ENCODE measurements at regions not wholly inside any gene's neighbourhood (a gene's known extent, or its start where the extent isn't known, plus 50 kb on each side); places are given as distances from the start of the nearest gene placed in this dataset.

DNA sequence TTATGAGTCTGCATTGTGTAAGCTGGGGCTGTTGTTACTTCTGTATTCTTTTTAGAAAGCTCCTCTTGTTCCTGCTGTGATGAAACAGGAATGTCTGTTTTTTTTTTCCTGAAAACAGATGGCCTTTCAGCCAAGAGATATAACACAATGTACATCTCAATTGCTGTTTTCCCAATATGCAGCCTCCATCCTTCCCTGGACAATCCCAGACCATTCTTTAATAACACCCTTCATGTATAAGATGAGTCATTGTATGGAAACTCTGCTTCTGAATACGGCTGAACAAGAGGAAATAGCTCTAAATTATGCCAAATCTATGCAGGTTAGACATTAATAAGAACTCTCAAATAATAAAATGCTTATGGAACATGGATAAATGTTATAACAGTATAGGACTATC, 60.2 kb upstream of the LRRC4C start:
- Histone ChIP-seq H3K36me3 (ENCODE audit: insufficient read depth, low read length) (no peaks in the 10 kb centered on the region), H3K4me3 (ENCODE audit: low read length in 2 of 2) (no peak overlapping the region), H3K9me3 (ENCODE audit: control insufficient read depth in 1 of 2, low read length in 2 of 2) (no peaks in the 10 kb centered on the region), H3K27ac (ENCODE audit: low read depth, low read length) (no peak overlapping the region), H3K4me1 (ENCODE audit: insufficient read depth, low read length) (no peaks in the 10 kb centered on the region), H3K27me3 (ENCODE audit: insufficient read depth, low read length) (no peaks in the 10 kb centered on the region)
- ChIA-PET CTCF (ENCODE audit: partially characterized antibody) (no interaction called here), POLR2A (ENCODE audit: partially characterized antibody) (no interaction called here)
- DNase-seq = no peak
- H3K27ac Mint-ChIP-seq = no peak overlapping the region
- peaks cover 0 to 17% (median 9%) of the 10 kb centered on the region in 8 donors for H3K9me3 Mint-ChIP-seq
- H3K4me1 Mint-ChIP-seq = no peaks in the 10 kb centered on the region
- intact Hi-C loops (cut with micrococcal nuclease) = no loop called here
- no peaks in the 10 kb centered on the region for H3K36me3 Mint-ChIP-seq
- no peak overlapping the region for H3K4me3 Mint-ChIP-seq
- H3K27me3 Mint-ChIP-seq = no peaks in the 10 kb centered on the region

DNA sequence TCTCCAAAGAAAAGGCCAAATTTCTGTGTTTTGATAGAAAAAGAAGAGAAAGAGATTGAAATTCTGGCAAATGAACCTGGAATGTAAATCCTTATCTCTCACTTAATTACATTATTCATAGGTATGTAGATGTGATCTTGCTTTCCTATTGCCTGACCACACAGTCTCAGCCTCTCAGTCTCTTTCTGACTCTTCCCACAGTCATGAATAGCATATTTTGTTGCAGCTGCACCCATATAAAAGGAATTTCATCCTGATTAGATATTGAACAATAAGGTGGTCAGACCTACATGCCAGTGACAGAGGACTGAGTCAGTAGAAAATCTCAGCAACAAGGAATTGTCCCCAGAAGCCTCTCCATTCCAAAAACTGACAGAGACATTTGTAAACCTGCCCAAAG, 62.9 kb upstream of the LRRC4C start:
- CTCF ChIA-PET (ENCODE audit: partially characterized antibody) = no interaction called here

DNA sequence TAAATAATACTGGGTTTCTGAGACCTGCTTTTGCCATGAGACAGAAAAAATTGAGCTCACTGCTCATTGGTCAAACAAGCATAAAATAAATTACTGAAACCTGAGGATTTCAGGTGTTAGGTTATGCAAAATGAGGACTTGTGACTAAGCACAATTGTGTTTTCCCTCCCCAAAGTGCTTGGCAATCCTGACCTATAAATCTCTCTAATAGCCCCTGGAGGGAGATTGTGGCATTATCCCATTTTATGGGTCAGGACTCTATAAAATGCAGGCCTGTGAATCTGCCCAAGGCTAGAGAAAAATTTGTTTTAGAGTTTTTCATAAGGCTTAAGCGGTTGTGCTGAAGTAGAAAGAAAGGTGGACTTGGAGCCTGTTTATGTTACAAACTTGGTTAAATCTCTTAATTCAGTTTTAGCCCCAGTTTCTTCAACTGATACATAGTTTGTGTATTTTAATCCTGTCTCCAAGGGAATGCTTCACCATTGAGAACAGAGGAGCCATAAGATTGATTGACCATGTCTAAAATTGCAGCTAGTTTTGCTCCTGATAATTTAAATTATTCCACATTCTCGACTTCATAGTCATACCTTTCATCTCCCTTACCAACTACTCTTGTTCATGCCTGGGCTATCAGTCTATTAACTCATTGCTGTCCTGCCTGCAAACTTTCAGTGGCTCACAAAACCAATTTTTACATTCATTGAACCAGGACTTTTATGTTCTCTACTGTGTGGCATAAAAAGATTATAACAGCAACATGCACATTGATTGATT, 63.6 kb upstream of the LRRC4C start:
- ChIA-PET CTCF (ENCODE audit: partially characterized antibody) (no interaction called here), POLR2A (ENCODE audit: partially characterized antibody) (no interaction called here)
- no peaks in the 10 kb centered on the region for H3K27me3 Mint-ChIP-seq
- H3K9me3 Mint-ChIP-seq = peaks cover 0 to 17% (median 5%) of the 10 kb centered on the region in 8 donors
- no peak overlapping the region for H3K27ac ChIP-seq (ENCODE audit: low read depth, low read length)
- DNase-seq = no peak
- H3K27me3 ChIP-seq (ENCODE audit: insufficient read depth, low read length) = no peaks in the 10 kb centered on the region
- no peak overlapping the region for H3K4me3 ChIP-seq (ENCODE audit: low read length in 2 of 2)
- no peaks in the 10 kb centered on the region for H3K4me1 Mint-ChIP-seq
- intact Hi-C loops (cut with micrococcal nuclease) = no loop called here
- no peaks in the 10 kb centered on the region for H3K36me3 ChIP-seq (ENCODE audit: insufficient read depth, low read length)
- H3K36me3 Mint-ChIP-seq = no peaks in the 10 kb centered on the region
- no peak overlapping the region for H3K4me3 Mint-ChIP-seq
- H3K4me1 ChIP-seq (ENCODE audit: insufficient read depth, low read length) = no peaks in the 10 kb centered on the region
- H3K9me3 ChIP-seq (ENCODE audit: control insufficient read depth in 1 of 2, low read length in 2 of 2) = no peaks in the 10 kb centered on the region
- H3K27ac Mint-ChIP-seq = no peak overlapping the region

More for the DNA sequence above, 62.9 kb upstream of the LRRC4C start:
- no peak overlapping the region for H3K4me3 ChIP-seq (ENCODE audit: low read length in 2 of 2)
- no peak overlapping the region for H3K27ac ChIP-seq (ENCODE audit: low read depth, low read length)
- Mint-ChIP-seq H3K36me3 (no peaks in the 10 kb centered on the region), H3K27me3 (no peaks in the 10 kb centered on the region), H3K4me1 (no peaks in the 10 kb centered on the region), H3K4me3 (no peak overlapping the region), H3K27ac (no peak overlapping the region), H3K9me3 (peaks cover 0 to 17% (median 6%) of the 10 kb centered on the region in 8 donors)
- H3K36me3 ChIP-seq (ENCODE audit: insufficient read depth, low read length) = no peaks in the 10 kb centered on the region
- intact Hi-C loops (cut with micrococcal nuclease) = no loop called here
- POLR2A ChIA-PET (ENCODE audit: partially characterized antibody) = no interaction called here
- H3K27me3 ChIP-seq (ENCODE audit: insufficient read depth, low read length) = no peaks in the 10 kb centered on the region
- no peaks in the 10 kb centered on the region for H3K9me3 ChIP-seq (ENCODE audit: control insufficient read depth in 1 of 2, low read length in 2 of 2)
- no peaks in the 10 kb centered on the region for H3K4me1 ChIP-seq (ENCODE audit: insufficient read depth, low read length)
- no peak for DNase-seq

DNA sequence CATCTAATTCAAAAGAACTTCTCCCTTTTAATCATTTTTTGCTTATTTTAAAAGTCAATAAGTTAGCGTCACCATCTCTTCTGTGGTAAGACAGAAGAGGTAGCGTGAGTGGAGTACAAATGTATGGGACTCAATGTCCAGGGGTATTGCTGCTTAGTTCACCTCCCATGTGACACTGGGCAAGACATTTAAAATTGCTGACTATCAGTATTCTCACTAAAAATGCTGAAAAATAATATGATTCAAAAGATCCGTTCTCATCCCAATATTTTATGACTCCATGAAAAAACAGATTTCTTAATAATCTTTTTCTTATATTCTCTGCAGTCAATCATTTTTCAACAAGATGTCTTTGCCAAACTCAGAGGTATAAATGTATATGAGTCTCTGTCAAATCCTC, 68.1 kb upstream of the LRRC4C start:
- H3K36me3 ChIP-seq (ENCODE audit: insufficient read depth, low read length) = no peaks in the 10 kb centered on the region
- H3K27ac ChIP-seq (ENCODE audit: low read depth, low read length) = no peak overlapping the region
- H3K27me3 ChIP-seq (ENCODE audit: insufficient read depth, low read length) = no peaks in the 10 kb centered on the region
- intact Hi-C loops (cut with micrococcal nuclease) = no loop called here
- CTCF ChIA-PET (ENCODE audit: partially characterized antibody) = no interaction called here
- H3K4me3 Mint-ChIP-seq = no peak overlapping the region
- no peak overlapping the region for H3K27ac Mint-ChIP-seq
- no peaks in the 10 kb centered on the region for H3K9me3 ChIP-seq (ENCODE audit: control insufficient read depth in 1 of 2, low read length in 2 of 2)
- no peaks in the 10 kb centered on the region for H3K4me1 ChIP-seq (ENCODE audit: insufficient read depth, low read length)
- POLR2A ChIA-PET (ENCODE audit: partially characterized antibody) = no interaction called here
- H3K27me3 Mint-ChIP-seq = no peaks in the 10 kb centered on the region
- no peaks in the 10 kb centered on the region for H3K36me3 Mint-ChIP-seq
- H3K4me3 ChIP-seq (ENCODE audit: low read length in 2 of 2) = no peak overlapping the region
- peaks cover 0 to 15% (median 10%) of the 10 kb centered on the region in 8 donors for H3K9me3 Mint-ChIP-seq
- H3K4me1 Mint-ChIP-seq = no peaks in the 10 kb centered on the region
- no peak for DNase-seq

DNA sequence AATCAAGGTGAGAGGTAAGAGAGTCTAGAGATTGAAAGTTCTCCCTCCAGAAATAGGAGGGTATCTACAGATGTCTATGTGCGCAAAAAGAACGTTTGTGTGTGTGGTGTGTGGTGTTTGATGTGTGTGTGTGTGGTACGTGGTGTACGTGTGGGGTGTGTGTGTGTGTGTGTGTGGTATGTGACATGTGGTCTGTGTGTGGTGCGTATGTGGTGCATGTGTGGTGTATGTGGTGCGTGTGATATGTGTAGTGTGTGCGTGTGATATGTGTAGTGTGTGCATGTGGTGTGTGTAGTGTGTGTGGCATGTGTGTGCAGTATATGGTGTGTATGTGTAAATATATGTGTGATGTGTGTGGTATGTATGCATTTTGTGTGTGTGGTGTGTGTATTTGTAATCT, 73.0 kb upstream of the LRRC4C start:
- peaks cover 0 to 19% (median 8%) of the 10 kb centered on the region in 8 donors for H3K9me3 Mint-ChIP-seq
- no peaks in the 10 kb centered on the region for H3K4me1 ChIP-seq (ENCODE audit: insufficient read depth, low read length)
- H3K36me3 Mint-ChIP-seq = no peaks in the 10 kb centered on the region
- no peaks in the 10 kb centered on the region for H3K4me1 Mint-ChIP-seq
- no peaks in the 10 kb centered on the region for H3K36me3 ChIP-seq (ENCODE audit: insufficient read depth, low read length)
- H3K4me3 ChIP-seq (ENCODE audit: low read length in 2 of 2) = no peak overlapping the region
- no peaks in the 10 kb centered on the region for H3K27me3 Mint-ChIP-seq
- intact Hi-C loops (cut with micrococcal nuclease) = no loop called here
- ChIA-PET CTCF (ENCODE audit: partially characterized antibody) (no interaction called here), POLR2A (ENCODE audit: partially characterized antibody) (no interaction called here)
- H3K4me3 Mint-ChIP-seq = no peak overlapping the region
- H3K9me3 ChIP-seq (ENCODE audit: control insufficient read depth in 1 of 2, low read length in 2 of 2) = no peaks in the 10 kb centered on the region
- no peak overlapping the region for H3K27ac Mint-ChIP-seq
- no peaks in the 10 kb centered on the region for H3K27me3 ChIP-seq (ENCODE audit: insufficient read depth, low read length)
- no peak for DNase-seq
- H3K27ac ChIP-seq (ENCODE audit: low read depth, low read length) = no peak overlapping the region

DNA sequence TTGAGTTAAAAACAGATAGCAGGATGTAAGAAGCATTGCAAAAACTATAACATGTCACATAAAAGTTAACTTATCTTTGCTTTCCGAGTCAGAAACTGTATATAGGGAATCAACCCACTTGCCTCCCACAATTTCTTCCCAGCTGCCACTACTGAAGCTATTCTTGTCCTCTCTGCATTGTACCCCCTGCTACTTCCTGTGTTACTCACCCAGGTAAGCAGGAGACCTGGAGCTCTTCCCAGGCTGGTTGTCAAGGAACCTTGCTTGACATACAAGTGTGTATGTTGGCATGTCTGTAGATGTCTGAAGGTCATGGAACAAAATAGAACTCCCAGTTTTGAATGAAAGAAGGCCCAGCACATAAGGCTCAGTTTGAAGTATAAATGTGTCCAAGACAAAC, 74.3 kb upstream of the LRRC4C start:
- H3K27me3 ChIP-seq (ENCODE audit: insufficient read depth, low read length) = no peaks in the 10 kb centered on the region

DNA sequence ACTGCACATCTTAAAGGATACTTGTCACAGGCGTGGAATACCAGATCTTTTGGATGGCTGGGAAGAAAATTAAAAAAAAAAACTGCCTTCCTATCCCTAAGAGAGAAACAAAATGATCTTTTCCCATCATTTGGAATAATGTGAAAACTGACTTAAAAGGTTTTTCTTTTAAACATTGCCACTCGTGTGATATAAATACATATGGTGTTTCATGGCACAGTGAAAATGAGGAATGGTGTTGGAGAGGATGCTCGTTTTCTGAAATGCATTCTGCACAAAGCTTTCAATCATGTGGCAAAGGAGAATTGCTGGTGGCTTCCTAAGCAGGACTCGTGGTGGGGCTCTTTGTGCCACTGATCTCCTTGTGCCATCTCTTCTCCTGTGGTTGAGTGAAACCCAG, 74.9 kb upstream of the LRRC4C start:
- Mint-ChIP-seq H3K27ac (no peak overlapping the region), H3K27me3 (no peaks in the 10 kb centered on the region), H3K4me3 (no peak overlapping the region), H3K9me3 (peaks cover 0 to 19% (median 11%) of the 10 kb centered on the region in 8 donors), H3K36me3 (no peaks in the 10 kb centered on the region), H3K4me1 (no peaks in the 10 kb centered on the region)
- DNase-seq = no peak
- Histone ChIP-seq H3K4me1 (ENCODE audit: insufficient read depth, low read length) (no peaks in the 10 kb centered on the region), H3K27me3 (ENCODE audit: insufficient read depth, low read length) (no peaks in the 10 kb centered on the region), H3K36me3 (ENCODE audit: insufficient read depth, low read length) (no peaks in the 10 kb centered on the region), H3K27ac (ENCODE audit: low read depth, low read length) (no peak overlapping the region), H3K4me3 (ENCODE audit: low read length in 2 of 2) (no peak overlapping the region), H3K9me3 (ENCODE audit: control insufficient read depth in 1 of 2, low read length in 2 of 2) (no peaks in the 10 kb centered on the region)
- ChIA-PET POLR2A (ENCODE audit: partially characterized antibody) (no interaction called here), CTCF (ENCODE audit: partially characterized antibody) (no interaction called here)
- intact Hi-C loops (cut with micrococcal nuclease) = no loop called here

More for the DNA sequence above, 74.3 kb upstream of the LRRC4C start:
- no peaks in the 10 kb centered on the region for H3K36me3 ChIP-seq (ENCODE audit: insufficient read depth, low read length)
- no peaks in the 10 kb centered on the region for H3K4me1 Mint-ChIP-seq
- intact Hi-C loops (cut with micrococcal nuclease) = no loop called here
- H3K27ac ChIP-seq (ENCODE audit: low read depth, low read length) = no peak overlapping the region
- H3K36me3 Mint-ChIP-seq = no peaks in the 10 kb centered on the region
- no peaks in the 10 kb centered on the region for H3K27me3 Mint-ChIP-seq
- H3K27ac Mint-ChIP-seq = no peak overlapping the region
- no peak overlapping the region for H3K4me3 ChIP-seq (ENCODE audit: low read length in 2 of 2)
- no peaks in the 10 kb centered on the region for H3K4me1 ChIP-seq (ENCODE audit: insufficient read depth, low read length)
- H3K9me3 ChIP-seq (ENCODE audit: control insufficient read depth in 1 of 2, low read length in 2 of 2) = no peaks in the 10 kb centered on the region
- no peak for DNase-seq
- peaks cover 0 to 20% (median 12%) of the 10 kb centered on the region in 8 donors for H3K9me3 Mint-ChIP-seq
- no peak overlapping the region for H3K4me3 Mint-ChIP-seq
- POLR2A ChIA-PET (ENCODE audit: partially characterized antibody) = no interaction called here
- CTCF ChIA-PET (ENCODE audit: partially characterized antibody) = no interaction called here

DNA sequence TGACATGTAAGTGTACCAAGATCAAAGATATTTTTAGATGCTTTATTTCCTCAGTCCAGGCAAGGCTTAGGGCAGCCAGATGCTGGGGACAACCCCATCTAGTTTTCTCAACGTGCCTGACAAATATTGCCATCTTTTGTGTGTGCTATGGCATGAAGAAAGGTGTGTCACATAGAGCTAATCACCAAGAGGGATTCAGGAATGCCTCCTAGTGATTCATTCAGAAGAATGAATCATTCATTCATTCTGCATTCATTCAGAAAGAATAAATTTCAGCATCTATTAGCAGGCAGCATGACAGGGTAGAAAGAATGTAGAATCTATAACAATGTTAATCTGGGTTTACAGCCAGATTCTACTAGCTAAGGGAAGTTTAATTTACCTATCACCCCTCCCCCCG, 75.4 kb upstream of the LRRC4C start:
- no peak overlapping the region for H3K4me3 Mint-ChIP-seq
- intact Hi-C loops (cut with micrococcal nuclease) = no loop called here
- Histone ChIP-seq H3K27me3 (ENCODE audit: insufficient read depth, low read length) (no peaks in the 10 kb centered on the region), H3K27ac (ENCODE audit: low read depth, low read length) (no peak overlapping the region), H3K4me1 (ENCODE audit: insufficient read depth, low read length) (no peaks in the 10 kb centered on the region), H3K9me3 (ENCODE audit: control insufficient read depth in 1 of 2, low read length in 2 of 2) (no peaks in the 10 kb centered on the region), H3K36me3 (ENCODE audit: insufficient read depth, low read length) (no peaks in the 10 kb centered on the region), H3K4me3 (ENCODE audit: low read length in 2 of 2) (no peak overlapping the region)
- H3K9me3 Mint-ChIP-seq = peaks cover 0 to 17% (median 10%) of the 10 kb centered on the region in 8 donors
- DNase-seq = no peak
- no peak overlapping the region for H3K27ac Mint-ChIP-seq
- no peaks in the 10 kb centered on the region for H3K4me1 Mint-ChIP-seq
- H3K36me3 Mint-ChIP-seq = no peaks in the 10 kb centered on the region
- ChIA-PET CTCF (ENCODE audit: partially characterized antibody) (no interaction called here), POLR2A (ENCODE audit: partially characterized antibody) (no interaction called here)
- no peaks in the 10 kb centered on the region for H3K27me3 Mint-ChIP-seq
